ENCODE measurements at regions not wholly inside any gene's neighbourhood (a gene's known extent, or its start where the extent isn't known, plus 50 kb on each side); places are given as distances from the start of the nearest gene placed in this dataset.

DNA sequence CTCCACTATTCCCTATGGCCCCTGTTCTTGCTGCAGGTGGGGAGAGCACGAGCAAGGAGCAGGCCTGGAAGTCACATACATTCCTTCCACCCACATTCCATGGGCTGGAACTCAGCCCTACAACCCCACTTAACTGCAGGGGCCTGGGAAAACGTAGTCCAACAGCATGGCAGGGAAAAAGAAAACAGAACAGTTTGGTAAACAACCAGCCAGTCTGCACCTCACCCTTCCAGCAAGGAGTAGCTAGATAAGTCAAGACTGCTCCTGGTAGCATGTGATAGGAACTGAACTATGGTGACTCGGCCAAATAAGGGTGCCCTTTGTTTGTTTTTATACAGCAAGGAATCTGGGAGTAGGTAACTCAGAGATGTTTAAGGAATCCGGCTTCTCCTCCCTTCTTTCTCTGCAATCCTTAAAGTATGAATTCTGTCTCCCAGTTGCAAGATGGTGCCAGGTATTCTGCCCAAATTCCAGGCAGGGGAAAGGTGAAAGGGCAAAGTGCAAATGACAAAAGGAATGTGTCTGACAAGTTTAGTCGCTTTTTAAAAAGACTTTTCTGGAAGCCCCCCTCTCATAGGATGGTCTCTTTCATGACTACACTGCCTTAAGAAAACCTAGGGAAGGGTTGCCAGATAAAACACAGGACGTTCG is 311.7 kb upstream of the NEBL start:
- TF ChIP-seq, protein P1, sequence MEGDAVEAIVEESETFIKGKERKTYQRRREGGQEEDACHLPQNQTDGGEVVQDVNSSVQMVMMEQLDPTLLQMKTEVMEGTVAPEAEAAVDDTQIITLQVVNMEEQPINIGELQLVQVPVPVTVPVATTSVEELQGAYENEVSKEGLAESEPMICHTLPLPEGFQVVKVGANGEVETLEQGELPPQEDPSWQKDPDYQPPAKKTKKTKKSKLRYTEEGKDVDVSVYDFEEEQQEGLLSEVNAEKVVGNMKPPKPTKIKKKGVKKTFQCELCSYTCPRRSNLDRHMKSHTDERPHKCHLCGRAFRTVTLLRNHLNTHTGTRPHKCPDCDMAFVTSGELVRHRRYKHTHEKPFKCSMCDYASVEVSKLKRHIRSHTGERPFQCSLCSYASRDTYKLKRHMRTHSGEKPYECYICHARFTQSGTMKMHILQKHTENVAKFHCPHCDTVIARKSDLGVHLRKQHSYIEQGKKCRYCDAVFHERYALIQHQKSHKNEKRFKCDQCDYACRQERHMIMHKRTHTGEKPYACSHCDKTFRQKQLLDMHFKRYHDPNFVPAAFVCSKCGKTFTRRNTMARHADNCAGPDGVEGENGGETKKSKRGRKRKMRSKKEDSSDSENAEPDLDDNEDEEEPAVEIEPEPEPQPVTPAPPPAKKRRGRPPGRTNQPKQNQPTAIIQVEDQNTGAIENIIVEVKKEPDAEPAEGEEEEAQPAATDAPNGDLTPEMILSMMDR (conservative IDR thresholded peaks at IDR 0.05) = no peak
- TF ChIP-seq EZH2 (IDR thresholded peaks at IDR 0.05; ENCODE audit: low read depth) = no peak
- H3K36me3 ChIP-seq (ENCODE audit: low read depth) = no peaks in the 10 kb centered on the region
- POLR2A ChIA-PET (ENCODE audit: unreplicated experiment) = no interaction called here
- H3K4me3 ChIP-seq = no peak overlapping the region
- peak overlapping the region; percentile 52; the same call in 1 of the 2 replicates for H2AFZ ChIP-seq
- H3K79me2 ChIP-seq (ENCODE audit: low read depth) = no peaks in the 10 kb centered on the region
- peaks cover 4% of the 10 kb centered on the region; the same call in 1 of the 2 replicates for H3K9me3 ChIP-seq (ENCODE audit: insufficient read depth, low read depth)
- DNase-seq = no peak
- CTCF ChIA-PET = no interaction called here
- no TSS peak for BruUV-seq (replicated peaks)
- 0 out of 2 replicates have a peak overlapping the region, but pooled peaks have one; percentile 23 for H3K27ac ChIP-seq
- no peaks in the 10 kb centered on the region for H3K27me3 ChIP-seq (ENCODE audit: insufficient read depth, low read depth)
- H3F3A ChIP-seq (ENCODE audit: insufficient read depth, low read depth) = no peaks in the 10 kb centered on the region
- H3K4me1 ChIP-seq (replicated peaks; ENCODE audit: insufficient read depth) = no peaks in the 10 kb centered on the region
- no peak overlapping the region for H3K4me2 ChIP-seq
- no peaks in the 10 kb centered on the region for H4K20me1 ChIP-seq (ENCODE audit: insufficient read depth)
- intact Hi-C loops (cut with micrococcal nuclease; ENCODE audit: unreplicated experiment) = no loop called here
- H3K9me2 ChIP-seq (ENCODE audit: insufficient read depth) = no peaks in the 10 kb centered on the region

- Histone ChIP-seq H3K27ac (0 out of 2 replicates have a peak overlapping the region, but pooled peaks have one; percentile 23), H3K9me3 (ENCODE audit: insufficient read depth, low read depth) (peaks cover 4% of the 10 kb centered on the region; the same call in 1 of the 2 replicates), H3K4me1 (replicated peaks; ENCODE audit: insufficient read depth) (no peaks in the 10 kb centered on the region), H3K4me3 (no peak overlapping the region), H3K9me2 (ENCODE audit: insufficient read depth) (no peaks in the 10 kb centered on the region), H4K20me1 (ENCODE audit: insufficient read depth) (no peaks in the 10 kb centered on the region), H3K36me3 (ENCODE audit: low read depth) (no peaks in the 10 kb centered on the region), H2AFZ (no peak overlapping the region), H3F3A (ENCODE audit: insufficient read depth, low read depth) (no peaks in the 10 kb centered on the region), H3K79me2 (ENCODE audit: low read depth) (no peaks in the 10 kb centered on the region), H3K27me3 (ENCODE audit: insufficient read depth, low read depth) (no peaks in the 10 kb centered on the region), H3K4me2 (no peak overlapping the region)
- BruUV-seq (replicated peaks) = no TSS peak
- ChIA-PET CTCF (no interaction called here), POLR2A (ENCODE audit: unreplicated experiment) (no interaction called here)
- TF ChIP-seq, protein P1 (conservative IDR thresholded peaks at IDR 0.05) = no peak
- TF ChIP-seq EZH2 (IDR thresholded peaks at IDR 0.05; ENCODE audit: low read depth) = no peak
- DNase-seq = no peak
- intact Hi-C loops (cut with micrococcal nuclease; ENCODE audit: unreplicated experiment) = no loop called here
Measured at GRCh38 chr10:21207852-21208646, 310.9 kb upstream of the NEBL start.

DNA sequence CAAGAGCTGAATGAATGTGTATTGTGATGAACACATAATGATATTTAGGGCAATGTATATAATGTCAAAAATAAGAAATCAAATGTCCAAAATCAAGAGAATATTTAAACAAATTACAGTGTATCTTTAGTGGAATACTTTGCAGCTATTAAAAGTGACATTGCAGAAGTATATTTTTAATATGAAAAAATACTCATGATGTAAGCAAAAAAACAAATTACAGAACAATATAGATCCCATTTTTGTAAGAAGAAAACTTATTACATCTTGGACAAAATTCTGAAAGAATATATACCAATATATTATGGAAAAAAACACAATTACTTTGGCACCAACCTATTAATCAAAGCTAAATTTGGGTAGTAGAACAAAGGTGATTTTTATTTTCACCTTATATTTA is 308.2 kb upstream of the NEBL start:
- Histone ChIP-seq H3F3A (ENCODE audit: insufficient read depth, low read depth) (no peaks in the 10 kb centered on the region), H3K27me3 (ENCODE audit: insufficient read depth, low read depth) (no peaks in the 10 kb centered on the region), H3K9me2 (ENCODE audit: insufficient read depth) (no peaks in the 10 kb centered on the region), H3K4me2 (no peak overlapping the region), H3K4me3 (no peak overlapping the region), H3K4me1 (replicated peaks; ENCODE audit: insufficient read depth) (no peaks in the 10 kb centered on the region), H3K9me3 (ENCODE audit: insufficient read depth, low read depth) (peaks cover 4% of the 10 kb centered on the region; the same call in 1 of the 2 replicates), H3K27ac (no peak overlapping the region), H3K36me3 (ENCODE audit: low read depth) (no peaks in the 10 kb centered on the region), H4K20me1 (ENCODE audit: insufficient read depth) (no peaks in the 10 kb centered on the region), H2AFZ (no peak overlapping the region), H3K79me2 (ENCODE audit: low read depth) (no peaks in the 10 kb centered on the region)
- ChIA-PET CTCF (no interaction called here), POLR2A (ENCODE audit: unreplicated experiment) (no interaction called here)
- DNase-seq = no peak
- no peak for TF ChIP-seq EZH2 (IDR thresholded peaks at IDR 0.05; ENCODE audit: low read depth)
- TF ChIP-seq, protein P1 (conservative IDR thresholded peaks at IDR 0.05) = no peak
- BruUV-seq (replicated peaks) = no TSS peak
- intact Hi-C loops (cut with micrococcal nuclease; ENCODE audit: unreplicated experiment) = no loop called here
